ENCODE measurements at regions not wholly inside any gene's neighbourhood (a gene's known extent, or its start where the extent isn't known, plus 50 kb on each side); places are given as distances from the start of the nearest gene placed in this dataset.
"Not testable (repeated sequence)": the region's sequence is repeated elsewhere in the genome, so short reads cannot be mapped to it uniquely, and the experiment has no call there.

DNA sequence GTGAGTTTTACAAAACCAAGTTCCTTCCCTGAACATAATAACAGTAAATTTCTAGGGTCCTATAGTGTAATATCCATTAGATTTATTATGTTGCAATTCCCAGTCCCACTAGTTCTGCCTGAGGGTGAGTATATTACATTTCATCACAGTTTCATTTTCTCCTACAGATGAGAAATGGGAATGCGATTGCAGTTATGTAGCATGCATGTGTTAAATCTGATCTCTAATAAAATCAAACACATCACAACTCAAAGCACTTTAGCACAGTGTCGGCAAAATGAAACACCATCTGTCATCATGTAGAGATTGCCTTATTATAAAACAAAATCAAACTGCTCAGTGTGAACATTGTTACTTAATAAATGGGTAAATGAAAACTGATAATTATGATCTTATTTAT, 180.5 kb upstream of the TOX3 start:
- DNase-seq: no peak

DNA sequence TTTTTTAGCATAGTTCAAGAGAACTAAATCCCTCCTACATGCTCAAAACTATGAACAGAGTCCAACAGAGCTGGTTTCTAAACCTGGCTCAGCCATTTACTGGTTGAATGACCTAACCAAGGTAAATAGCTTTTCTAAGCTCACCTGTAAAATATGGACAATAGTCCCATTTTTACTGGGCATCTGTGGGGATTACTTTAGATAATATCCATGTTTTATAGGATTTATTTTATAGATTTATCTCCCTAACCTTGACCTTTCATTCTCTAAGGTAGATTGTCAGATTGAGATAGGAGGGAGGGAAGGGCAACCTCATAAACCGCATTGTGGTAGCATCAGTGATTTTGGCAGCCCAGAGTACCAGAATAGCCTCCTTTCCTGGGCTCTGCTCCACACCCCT, 178.5 kb upstream of the TOX3 start:
- no peak for DNase-seq

DNA sequence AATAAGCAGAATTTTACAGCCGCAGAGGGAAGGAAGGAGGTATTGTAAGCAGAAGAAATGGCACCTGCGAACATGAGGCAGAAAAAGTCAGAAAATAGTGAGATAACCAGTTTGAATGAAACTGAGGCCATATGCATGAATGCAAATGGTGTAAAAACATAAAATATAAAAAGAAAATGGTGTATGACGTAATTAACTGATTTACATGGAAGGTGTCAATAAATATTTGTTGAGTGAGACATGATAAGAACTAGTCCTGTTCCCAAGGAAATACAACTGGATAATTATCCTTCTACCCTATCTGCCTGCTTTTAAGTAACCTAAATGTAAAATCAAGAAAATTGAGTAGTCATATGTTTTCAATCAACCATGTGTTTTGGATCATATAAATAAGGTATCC, 178.1 kb upstream of the TOX3 start:
- no peak for DNase-seq

GRCh38 chr16:52721331-52721730, 174.4 kb upstream of the TOX3 start:
- no peak for DNase-seq

DNA sequence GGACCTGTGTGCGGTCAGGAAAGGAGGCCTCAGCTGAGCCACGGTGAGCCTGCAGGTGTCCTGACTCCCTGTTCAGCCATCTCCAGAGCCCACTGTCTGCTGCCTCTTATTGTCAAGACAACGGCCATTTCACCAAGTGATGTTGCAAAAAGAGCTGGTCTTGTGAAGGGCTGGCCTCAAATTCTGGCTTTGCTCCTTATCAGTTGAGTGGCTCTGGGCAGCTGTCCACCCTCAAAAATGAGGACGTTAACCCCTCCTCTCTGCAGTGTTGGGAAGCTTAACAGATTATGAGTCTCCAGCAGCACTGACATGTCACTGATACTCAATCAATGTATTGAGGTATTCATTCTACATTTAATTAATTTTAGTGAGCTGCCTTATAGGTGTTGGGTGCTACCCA, 171.1 kb upstream of the TOX3 start:
- DNase-seq: no peak

DNA sequence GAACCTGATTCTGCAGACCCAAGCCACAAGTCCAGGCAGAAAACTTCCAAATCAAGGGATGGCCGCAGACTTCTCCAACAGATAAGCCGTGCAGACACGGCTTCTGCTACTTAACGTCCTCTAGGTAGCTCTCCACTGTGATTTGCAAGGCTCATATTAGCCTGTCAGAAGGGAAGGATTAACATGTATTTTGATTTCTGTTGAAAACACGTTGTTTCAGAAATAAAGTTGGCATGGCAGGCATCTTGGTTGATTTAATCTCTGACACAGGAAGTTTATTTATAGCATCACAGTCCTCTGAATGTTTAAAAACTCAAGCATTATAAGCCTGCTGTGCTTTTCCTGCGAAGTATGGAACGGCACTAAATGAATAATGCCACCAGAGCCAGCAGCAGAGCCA, 166.8 kb upstream of the TOX3 start:
- no peak for DNase-seq

DNA sequence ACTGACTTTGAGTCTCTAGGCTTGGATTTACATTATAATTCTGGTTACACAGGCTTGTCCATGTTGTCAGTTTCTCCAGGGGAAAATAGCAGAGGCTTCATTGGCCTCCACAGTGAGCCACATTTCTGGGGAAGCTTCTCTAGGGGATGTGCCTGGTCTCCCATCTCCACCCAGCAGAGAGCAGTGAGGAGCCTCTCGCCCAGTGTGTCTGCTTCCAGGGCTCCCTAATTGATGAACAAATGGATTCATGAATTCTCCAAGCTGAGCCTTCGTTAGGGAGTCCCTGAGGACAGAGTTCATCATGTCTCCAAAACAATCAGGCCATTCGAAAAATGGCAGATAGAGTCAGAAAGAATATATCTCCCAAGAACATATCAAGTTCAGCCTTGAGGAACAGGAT, 162.4 kb upstream of the TOX3 start:
- no peak for DNase-seq

DNA sequence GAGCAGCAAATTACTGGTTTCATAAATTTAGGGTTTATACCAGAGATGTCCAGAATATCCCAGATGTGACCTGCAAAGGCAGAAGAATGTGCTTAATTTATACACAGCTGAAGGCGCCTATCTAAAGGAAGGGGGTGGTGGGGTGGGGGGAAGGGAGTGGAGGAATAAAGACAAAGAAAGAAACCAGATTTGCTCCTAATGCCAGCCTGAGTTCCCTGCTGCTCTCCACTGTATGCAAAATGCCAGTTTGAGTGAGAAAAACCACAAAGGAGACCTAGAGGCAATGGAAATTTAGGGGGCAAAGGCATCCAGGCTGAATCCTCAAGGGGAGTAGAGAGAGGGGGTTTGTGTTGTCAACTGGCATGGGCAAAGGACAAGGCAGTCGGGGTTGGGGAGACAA, 161.5 kb upstream of the TOX3 start:
- DNase-seq: no peak

GRCh38 chr16:52707676-52708337, 160.9 kb upstream of the TOX3 start:
- no peak for DNase-seq

- no peak for DNase-seq
Measured at GRCh38 chr16:52705122-52705521, 158.2 kb upstream of the TOX3 start.

DNA sequence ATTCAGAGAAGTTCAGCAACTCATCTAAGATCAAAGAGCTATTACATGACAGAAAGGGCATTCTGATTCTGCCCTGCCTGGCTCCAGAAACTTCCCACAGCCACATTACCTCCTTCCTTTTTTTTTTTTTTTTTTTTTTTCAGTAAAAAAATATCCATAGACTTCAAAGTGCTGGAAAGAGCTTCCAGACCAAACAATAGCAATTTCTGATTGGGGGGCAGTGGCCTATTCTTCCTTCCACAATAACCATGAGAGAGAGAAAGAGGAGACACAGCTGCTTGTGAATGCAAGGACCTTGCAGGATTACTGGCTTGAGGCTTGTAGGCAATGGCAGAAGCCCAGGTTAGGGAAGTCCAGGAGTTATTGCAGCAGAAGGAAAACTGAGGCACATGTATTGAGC, 151.0 kb upstream of the TOX3 start:
- DNase-seq: no peak

GRCh38 chr16:52696126-52696525, 149.2 kb upstream of the TOX3 start:
- DNase-seq: no peak

GRCh38 chr16:52690468-52690867, 143.5 kb upstream of the TOX3 start:
- DNase-seq: no peak

DNA sequence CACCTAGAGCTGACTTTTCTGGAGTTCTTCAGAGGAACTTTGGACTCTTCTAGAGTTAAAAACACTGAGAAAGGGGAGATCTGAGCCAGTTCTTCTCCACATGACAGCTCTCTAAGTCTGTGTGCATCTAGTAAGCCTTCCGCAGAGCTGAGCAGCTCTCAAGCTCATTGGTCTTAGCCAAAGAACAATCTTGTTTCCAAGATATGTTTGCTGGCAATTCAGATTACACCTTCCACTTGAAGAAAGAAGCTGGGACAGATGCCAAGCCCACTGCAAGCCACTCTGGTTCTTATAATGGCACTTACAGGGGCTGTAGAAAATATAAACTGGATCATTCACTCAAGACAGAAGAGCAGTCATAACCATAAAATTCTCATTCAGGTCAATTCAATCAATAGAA, 134.1 kb upstream of the TOX3 start:
- DNase-seq: no peak

DNA sequence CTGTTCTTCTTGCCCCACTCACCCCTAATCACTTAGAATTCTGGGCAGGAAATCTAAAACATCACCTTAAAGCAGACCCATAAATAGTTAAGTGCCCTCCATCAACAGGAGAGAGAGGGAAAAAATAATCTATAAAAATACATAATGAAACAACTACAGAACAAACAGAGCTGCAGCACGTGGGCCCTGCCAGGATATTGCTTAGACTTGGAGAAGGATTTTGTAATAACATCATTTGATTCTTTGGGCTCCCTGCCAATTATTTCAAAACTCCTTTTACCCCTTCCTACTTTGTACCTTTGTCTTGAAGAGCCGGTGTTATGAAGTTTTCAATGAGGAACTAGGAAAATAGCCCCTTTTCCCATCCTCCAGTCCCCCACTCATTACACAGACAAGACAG, 130.6 kb upstream of the TOX3 start:
- no peak for DNase-seq

DNA sequence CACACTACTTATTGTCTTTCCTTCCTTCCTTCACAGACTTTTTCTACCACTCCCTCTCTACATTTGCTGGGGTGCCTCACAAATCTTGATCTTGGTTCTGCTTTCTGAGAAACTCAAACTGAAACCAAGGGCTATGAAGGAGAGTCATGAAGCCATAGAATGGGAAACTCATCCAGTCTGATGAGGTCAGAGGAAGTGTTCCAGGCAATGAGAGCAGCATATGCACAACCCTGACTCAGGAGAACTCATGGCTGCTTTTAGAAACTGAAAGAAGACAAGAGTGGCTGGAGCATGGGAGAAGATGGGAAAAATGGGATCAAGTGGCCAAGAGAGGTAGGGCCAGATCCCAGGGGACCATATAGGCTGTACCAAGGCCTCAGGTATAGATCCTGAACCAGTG, 130.0 kb upstream of the TOX3 start:
- no peak for DNase-seq

DNA sequence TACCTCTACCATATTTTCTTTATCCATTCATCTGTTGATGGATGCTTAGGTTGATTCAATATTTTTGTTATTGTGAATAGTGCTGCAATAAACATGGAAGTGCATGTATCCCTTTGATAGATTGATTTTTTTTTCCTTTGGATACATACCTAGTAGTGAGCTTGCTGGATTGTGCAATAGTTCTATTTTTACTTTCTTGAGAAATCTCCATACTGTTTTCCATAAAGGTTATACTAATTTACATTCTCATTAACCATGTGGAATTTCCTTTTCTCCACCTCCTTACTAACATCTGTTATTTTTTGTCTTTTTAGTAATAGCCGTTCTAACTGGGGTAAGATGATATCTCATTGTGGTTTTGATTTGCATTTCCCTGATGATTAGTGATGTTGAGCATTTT, 124.6 kb upstream of the TOX3 start:
- DNase-seq: no peak

DNA sequence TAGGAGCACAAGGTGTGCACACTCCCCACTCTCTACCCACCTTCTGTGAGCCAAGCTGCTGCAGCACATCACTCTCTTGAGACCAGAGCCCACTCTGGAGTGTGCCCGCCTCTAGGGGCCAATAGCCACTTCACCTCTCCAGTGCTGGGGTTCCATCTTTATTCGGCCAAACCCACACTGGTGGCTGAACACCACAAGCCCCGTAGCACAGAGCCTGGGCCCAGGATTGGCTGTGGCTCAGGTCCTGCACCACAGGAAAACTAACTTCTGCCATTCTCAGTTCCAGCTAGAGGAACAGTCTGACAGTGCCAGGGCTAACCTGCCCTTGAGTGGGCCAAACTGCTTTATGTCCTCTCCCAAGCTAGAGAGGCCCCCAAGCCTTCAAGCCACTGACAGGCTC, 111.0 kb upstream of the TOX3 start:
- no peak for DNase-seq

DNA sequence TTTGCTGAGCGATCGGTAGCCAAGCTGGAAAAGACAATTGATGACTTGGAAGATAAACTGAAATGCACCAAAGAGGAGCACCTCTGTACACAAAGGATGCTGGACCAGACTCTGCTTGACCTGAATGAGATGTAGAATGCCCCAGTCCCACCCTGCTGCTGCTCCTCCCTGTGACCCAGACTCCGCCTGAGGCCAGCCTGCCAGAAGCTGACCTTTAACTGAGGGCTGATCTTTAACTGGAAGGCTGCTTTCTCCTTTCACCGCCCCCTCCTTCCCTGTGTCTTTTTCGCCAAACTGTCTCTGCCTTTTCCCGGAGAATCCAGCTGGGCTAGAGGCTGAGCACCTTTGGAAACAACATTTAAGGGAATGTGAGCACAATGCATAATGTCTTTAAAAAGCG, 109.0 kb upstream of the TOX3 start:
- DNase-seq: not testable (repeated sequence)

GRCh38 chr16:52655156-52655555, 108.2 kb upstream of the TOX3 start:
- DNase-seq: not testable (repeated sequence)

DNA sequence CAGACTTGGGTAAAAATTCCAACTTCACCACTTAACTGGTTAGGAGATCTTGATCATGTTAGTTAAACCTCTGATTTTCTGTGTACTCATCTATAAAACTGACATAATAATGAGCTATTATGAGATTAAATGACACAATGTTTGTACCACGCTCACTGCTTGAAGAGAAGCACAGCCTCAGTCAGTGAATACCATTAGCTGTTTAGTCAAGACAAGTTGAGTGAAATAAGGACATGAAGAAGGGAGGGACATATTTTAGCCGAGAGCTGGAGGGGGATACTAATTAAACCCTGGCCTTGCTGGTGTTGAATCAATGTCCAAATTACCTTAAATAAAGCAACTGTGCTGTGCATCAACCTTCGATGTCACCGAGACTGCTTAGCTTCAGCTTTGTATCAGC, 105.1 kb upstream of the TOX3 start:
- no peak for DNase-seq

DNA sequence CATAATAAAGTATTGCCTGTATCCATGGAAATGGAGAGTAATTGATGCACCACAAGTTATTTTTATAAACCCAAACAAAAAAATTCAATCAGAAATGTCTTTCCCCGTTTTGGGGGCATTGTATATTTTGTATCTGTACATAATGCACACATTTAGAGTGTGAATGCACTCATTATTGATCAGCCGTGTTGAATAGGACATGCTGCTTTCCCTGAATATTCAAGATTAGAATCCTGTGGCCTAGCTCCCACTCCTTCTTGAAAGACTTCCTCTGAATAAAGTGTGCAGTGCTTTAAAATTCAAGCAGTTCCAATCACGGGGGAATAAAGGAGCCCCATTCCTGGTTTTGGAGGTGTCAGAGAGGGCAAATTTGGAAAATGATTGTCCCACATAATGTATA, 103.8 kb upstream of the TOX3 start:
- no peak for DNase-seq

DNA sequence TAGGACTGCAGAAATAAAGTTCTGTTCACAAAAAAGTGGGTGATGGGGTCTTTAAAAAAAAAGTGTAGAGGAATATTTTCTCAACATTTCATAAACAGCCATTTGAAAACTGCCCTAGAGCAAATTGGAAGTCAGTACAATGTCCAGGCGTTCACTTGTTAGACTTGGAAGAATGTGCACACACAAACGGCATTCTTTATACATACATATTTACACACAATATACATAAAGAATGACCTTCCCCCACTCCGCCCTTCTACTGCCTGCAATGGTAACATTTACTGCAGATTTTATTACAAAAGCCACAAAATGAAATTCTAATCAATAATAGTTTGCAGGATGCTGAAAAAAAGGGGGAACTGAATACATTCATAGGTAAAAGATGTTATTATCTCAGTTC, 103.4 kb upstream of the TOX3 start:
- no peak for DNase-seq

DNA sequence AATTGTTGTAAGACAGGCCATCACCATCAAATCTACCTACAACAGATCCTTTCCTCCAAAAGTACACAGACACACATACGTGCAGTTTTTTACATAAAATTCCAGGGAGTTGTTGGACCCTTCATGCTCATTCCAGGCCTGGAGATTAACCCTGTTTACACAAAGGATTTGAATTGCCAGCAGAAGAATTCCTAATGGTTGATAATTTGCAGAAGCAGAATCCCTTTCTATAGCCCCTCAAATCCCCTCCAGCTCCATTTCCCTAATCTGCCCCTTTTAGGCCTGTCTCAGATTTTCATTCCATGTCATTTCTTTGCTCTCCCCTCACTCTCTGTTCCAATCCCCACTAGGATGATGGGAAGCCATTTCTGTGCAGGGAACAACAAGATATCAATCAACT, 102.9 kb upstream of the TOX3 start:
- no peak for DNase-seq

DNA sequence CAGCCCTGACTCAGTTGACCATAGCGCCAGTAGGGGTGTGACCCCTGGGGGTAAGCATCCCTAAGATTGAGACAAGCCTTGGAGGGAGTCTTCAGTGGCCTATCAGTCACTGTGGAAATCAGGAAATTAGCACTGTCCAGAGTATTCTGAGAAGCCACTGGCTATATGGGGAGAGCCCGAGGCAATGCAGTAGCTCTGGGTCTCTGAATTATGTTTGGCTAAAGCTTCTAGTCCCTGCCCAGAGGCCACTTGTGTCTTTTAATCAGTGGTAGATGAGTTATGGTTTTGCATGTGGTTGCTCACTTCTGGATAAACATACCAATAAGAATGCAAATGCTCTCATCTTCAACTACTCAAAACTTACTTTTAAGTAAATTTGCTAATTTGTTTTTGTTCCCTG, 100.6 kb upstream of the TOX3 start:
- no peak for DNase-seq

DNA sequence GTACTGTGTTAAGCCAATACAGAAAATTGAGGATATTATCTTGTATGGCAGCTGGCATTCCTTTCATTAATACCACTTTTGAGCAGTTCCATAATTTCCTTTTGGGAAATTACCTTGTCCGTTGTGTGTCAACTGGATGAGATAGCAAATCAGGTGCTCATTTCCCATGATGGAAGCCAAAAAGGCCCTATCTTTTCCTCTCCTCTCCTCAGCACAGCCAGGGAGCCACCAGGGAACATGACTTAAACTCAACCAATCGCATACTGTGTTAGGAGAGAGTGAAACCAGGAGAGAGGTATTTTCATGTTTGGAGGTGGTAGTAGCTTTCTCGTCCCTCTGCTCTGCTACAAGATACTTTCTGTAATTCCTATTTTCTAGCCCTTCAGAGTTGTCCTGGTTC, 96.1 kb upstream of the TOX3 start:
- no peak for DNase-seq

Data from NCI-H2107 (cell line).